Activated CD4-positive, alpha-beta memory T cell treated with anti-CD3 and anti-CD28 coated beads for 36 hours (primary cell): ENCODE measurements at regions not wholly inside any gene's neighbourhood (a gene's known extent, or its start where the extent isn't known, plus 50 kb on each side); places are given as distances from the start of the nearest gene placed in this dataset.
A peak's percentile ranks its signal among the peaks of the same experiment; 100 is the strongest.

Experiments
- CTCF ChIA-PET: fragments of 350-600 bp; sonication (Branson Sonifier 250); formaldehyde crosslinking; loops from one replicate; lab custom pipeline; 2021; ENCODE audit warnings: antibody characterized with exemption, inconsistent platforms; lab: Charles Lee
- POLR2A ChIA-PET: fragments of 350-600 bp; sonication (Branson Sonifier 250); formaldehyde crosslinking; loops from one replicate; lab custom pipeline; 2021; ENCODE audit warnings: antibody characterized with exemption; lab: Charles Lee
- DNase-seq: peaks from one replicate; pipeline ENCODE4 v3.0.0-alpha.2; 2020
- H3K27ac Mint-ChIP-seq: one replicate; pipeline ENCODE4 v1.8.0; 2021; ENCODE audit warnings: mixed read lengths
- H3K27me3 Mint-ChIP-seq: one replicate; pipeline ENCODE4 v1.8.0; 2021; ENCODE audit warnings: mixed read lengths
- H3K36me3 Mint-ChIP-seq: one replicate; pipeline ENCODE4 v1.8.0; 2021; ENCODE audit warnings: mixed read lengths
- H3K4me1 Mint-ChIP-seq: one replicate; pipeline ENCODE4 v1.8.0; 2021; ENCODE audit warnings: low read depth, mixed read lengths
- H3K4me3 Mint-ChIP-seq: one replicate; pipeline ENCODE4 v1.8.0; 2021; ENCODE audit warnings: mild to moderate bottlenecking, mixed read lengths
- H3K9me3 Mint-ChIP-seq: one replicate; pipeline ENCODE4 v1.8.0; 2021; ENCODE audit warnings: mixed read lengths
- intact Hi-C: fragments of 100-400 bp; cut with micrococcal nuclease; formaldehyde crosslinking; loops from one replicate; pipeline ENCODE4 v1.15.1; 2023

GRCh38 chr17:73694491-73694890, 50.2 kb upstream of the SDK2 start:
- H3K4me1 Mint-ChIP-seq = no peaks in the 10 kb centered on the region
- ChIA-PET CTCF (no interaction called here), POLR2A (no interaction called here)
- H3K36me3 Mint-ChIP-seq = no peaks in the 10 kb centered on the region
- H3K9me3 Mint-ChIP-seq = peaks cover 4% of the 10 kb centered on the region
- H3K27ac Mint-ChIP-seq = no peak overlapping the region
- H3K4me3 Mint-ChIP-seq = no peak overlapping the region
- intact Hi-C loops = no loop called here
- DNase-seq = no peak
- no peaks in the 10 kb centered on the region for H3K27me3 Mint-ChIP-seq

- ChIA-PET CTCF (no interaction called here), POLR2A (no interaction called here)
- intact Hi-C loops = no loop called here
- Mint-ChIP-seq H3K27ac (no peak overlapping the region), H3K36me3 (no peaks in the 10 kb centered on the region), H3K4me1 (no peaks in the 10 kb centered on the region), H3K9me3 (peaks cover 4% of the 10 kb centered on the region), H3K4me3 (no peak overlapping the region), H3K27me3 (no peaks in the 10 kb centered on the region)
- no peak for DNase-seq
Observed at GRCh38 chr17:73695035-73695738, 50.9 kb upstream of the SDK2 start.

DNA sequence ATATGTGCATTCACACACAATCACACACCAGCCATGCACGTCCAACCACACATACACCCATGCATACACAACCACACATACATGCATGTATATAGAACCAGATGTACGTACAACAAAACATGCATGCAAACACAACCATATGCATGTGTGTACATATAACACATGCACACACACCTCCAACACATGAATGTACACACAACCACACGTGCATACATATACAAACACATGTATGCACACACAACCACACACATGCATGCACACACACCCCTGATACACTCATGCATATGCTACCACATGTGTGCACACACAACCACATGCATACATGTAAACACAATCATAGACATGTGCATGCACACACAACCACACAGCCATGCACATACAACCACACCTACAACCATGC, 52.0 kb upstream of the SDK2 start:
- intact Hi-C loops = no loop called here
- POLR2A ChIA-PET = no interaction called here
- Mint-ChIP-seq H3K9me3 (peaks cover 4% of the 10 kb centered on the region), H3K4me3 (no peak overlapping the region), H3K27me3 (no peaks in the 10 kb centered on the region), H3K4me1 (no peaks in the 10 kb centered on the region), H3K27ac (no peak overlapping the region), H3K36me3 (no peaks in the 10 kb centered on the region)
- DNase-seq = no peak
- CTCF ChIA-PET = no interaction called here

GRCh38 chr17:73697872-73698271, 53.6 kb upstream of the SDK2 start:
- intact Hi-C loops = no loop called here
- Mint-ChIP-seq H3K27ac (no peak overlapping the region), H3K9me3 (peaks cover 4% of the 10 kb centered on the region), H3K36me3 (no peaks in the 10 kb centered on the region), H3K27me3 (no peaks in the 10 kb centered on the region), H3K4me1 (no peaks in the 10 kb centered on the region), H3K4me3 (no peak overlapping the region)
- no peak for DNase-seq
- ChIA-PET POLR2A (no interaction called here), CTCF (no interaction called here)

DNA sequence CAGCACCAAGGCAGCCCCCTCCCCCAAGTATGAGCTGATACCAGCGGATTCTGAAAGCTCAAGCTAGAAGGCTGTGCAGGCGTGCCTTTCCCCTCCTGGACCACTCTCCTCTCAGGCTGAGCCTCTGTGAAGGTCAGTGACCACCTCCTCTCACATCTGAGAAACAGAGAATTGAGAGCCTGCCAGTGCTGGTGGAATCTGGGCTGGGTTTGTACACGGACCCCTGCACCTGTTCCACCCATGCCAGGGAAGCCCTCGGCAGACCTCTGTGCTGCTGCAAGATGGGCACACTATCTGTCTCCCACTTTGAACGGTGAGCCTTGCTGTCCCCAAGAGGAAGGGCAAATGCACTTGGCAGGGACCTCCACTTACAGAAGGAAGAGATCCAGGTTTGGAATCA, 54.7 kb upstream of the SDK2 start:
- no peak overlapping the region for H3K27ac Mint-ChIP-seq
- CTCF ChIA-PET = interaction anchor here (0.5 kb wide), 1 partner anchor 269 kb away, joined by 3 read pairs; no protein-coding TSS in a partner anchor
- H3K36me3 Mint-ChIP-seq = no peaks in the 10 kb centered on the region
- DNase-seq = no peak
- intact Hi-C loops = no loop called here
- H3K4me1 Mint-ChIP-seq = no peaks in the 10 kb centered on the region
- H3K4me3 Mint-ChIP-seq = no peak overlapping the region
- POLR2A ChIA-PET = no interaction called here
- H3K9me3 Mint-ChIP-seq = peaks cover 4% of the 10 kb centered on the region
- H3K27me3 Mint-ChIP-seq = no peaks in the 10 kb centered on the region

GRCh38 chr17:73701701-73702100, 57.5 kb upstream of the SDK2 start:
- intact Hi-C loops = no loop called here
- Mint-ChIP-seq H3K27me3 (no peaks in the 10 kb centered on the region), H3K4me3 (no peak overlapping the region), H3K27ac (no peak overlapping the region), H3K36me3 (no peaks in the 10 kb centered on the region), H3K9me3 (no peaks in the 10 kb centered on the region), H3K4me1 (no peaks in the 10 kb centered on the region)
- CTCF ChIA-PET = no interaction called here
- no peak for DNase-seq
- POLR2A ChIA-PET = no interaction called here

- H3K27me3 Mint-ChIP-seq = no peaks in the 10 kb centered on the region
- POLR2A ChIA-PET = no interaction called here
- H3K36me3 Mint-ChIP-seq = no peaks in the 10 kb centered on the region
- H3K9me3 Mint-ChIP-seq = peaks cover 4% of the 10 kb centered on the region
- intact Hi-C loops = no loop called here
- CTCF ChIA-PET = no interaction called here
- no peak for DNase-seq
- H3K4me1 Mint-ChIP-seq = no peaks in the 10 kb centered on the region
- H3K27ac Mint-ChIP-seq = no peak overlapping the region
- H3K4me3 Mint-ChIP-seq = no peak overlapping the region
Observed at GRCh38 chr17:73703192-73703591, 58.9 kb upstream of the SDK2 start.

DNA sequence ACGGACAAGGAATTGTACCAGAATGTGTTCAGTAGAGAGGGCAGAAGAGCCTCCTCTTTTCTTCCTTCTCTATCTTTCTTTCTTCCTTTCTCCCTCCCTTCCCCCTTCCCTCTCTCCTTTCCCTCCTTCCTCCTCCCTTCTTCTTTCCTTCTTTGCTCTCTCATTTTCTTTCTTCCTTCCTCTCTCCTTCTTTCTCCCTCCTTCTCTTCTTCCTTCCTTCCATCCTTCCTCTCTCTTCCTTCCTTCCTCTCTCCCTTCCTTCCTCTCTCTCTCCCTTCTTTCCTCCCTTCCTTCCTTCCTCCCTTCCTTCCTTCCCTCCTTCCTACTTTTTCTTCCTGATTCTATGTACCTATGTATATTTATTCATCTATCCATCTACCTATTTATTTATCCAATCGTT, 59.7 kb upstream of the SDK2 start:
- ChIA-PET POLR2A (no interaction called here), CTCF (no interaction called here)
- Mint-ChIP-seq H3K4me1 (no peaks in the 10 kb centered on the region), H3K27ac (no peak overlapping the region), H3K4me3 (no peak overlapping the region), H3K27me3 (no peaks in the 10 kb centered on the region), H3K36me3 (no peaks in the 10 kb centered on the region), H3K9me3 (peaks cover 4% of the 10 kb centered on the region)
- no peak for DNase-seq
- intact Hi-C loops = no loop called here

GRCh38 chr17:73705594-73705993, 61.3 kb upstream of the SDK2 start:
- H3K9me3 Mint-ChIP-seq = peaks cover 4% of the 10 kb centered on the region
- peaks cover 6% of the 10 kb centered on the region for H3K4me1 Mint-ChIP-seq
- CTCF ChIA-PET = no interaction called here
- H3K36me3 Mint-ChIP-seq = no peaks in the 10 kb centered on the region
- no peak for DNase-seq
- POLR2A ChIA-PET = no interaction called here
- H3K4me3 Mint-ChIP-seq = no peak overlapping the region
- H3K27me3 Mint-ChIP-seq = no peaks in the 10 kb centered on the region
- no peak overlapping the region for H3K27ac Mint-ChIP-seq
- intact Hi-C loops = no loop called here

GRCh38 chr17:73706428-73706827, 62.2 kb upstream of the SDK2 start:
- intact Hi-C loops = no loop called here
- POLR2A ChIA-PET = no interaction called here
- H3K9me3 Mint-ChIP-seq = peaks cover 4% of the 10 kb centered on the region
- no peak overlapping the region for H3K4me3 Mint-ChIP-seq
- DNase-seq = no peak
- no peaks in the 10 kb centered on the region for H3K36me3 Mint-ChIP-seq
- CTCF ChIA-PET = no interaction called here
- no peak overlapping the region for H3K27ac Mint-ChIP-seq
- H3K27me3 Mint-ChIP-seq = no peaks in the 10 kb centered on the region
- peaks cover 10% of the 10 kb centered on the region for H3K4me1 Mint-ChIP-seq

DNA sequence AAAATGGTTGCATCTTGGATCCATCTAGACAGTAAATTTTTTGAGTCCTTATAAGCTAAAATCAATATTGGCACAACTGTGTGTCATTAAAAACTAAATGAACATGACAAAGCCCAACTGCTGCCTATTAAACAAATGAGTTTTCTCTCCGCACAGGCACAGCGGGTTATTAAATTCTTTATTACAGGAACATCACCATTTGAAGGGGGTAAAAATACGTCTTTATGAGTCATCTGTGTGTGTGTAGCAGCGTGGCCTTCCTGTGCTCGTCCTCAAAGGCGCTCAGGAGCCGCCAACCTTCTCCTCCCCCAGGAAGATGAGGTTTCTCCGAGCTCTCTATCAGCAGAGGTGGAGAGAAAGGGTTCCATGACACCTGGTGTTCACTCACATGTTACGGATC, 62.6 kb upstream of the SDK2 start:
- Mint-ChIP-seq H3K4me1 (peaks cover 10% of the 10 kb centered on the region), H3K27ac (no peak overlapping the region), H3K4me3 (no peak overlapping the region), H3K36me3 (no peaks in the 10 kb centered on the region), H3K27me3 (no peaks in the 10 kb centered on the region), H3K9me3 (peaks cover 4% of the 10 kb centered on the region)
- CTCF ChIA-PET = interaction anchor here (1.1 kb wide), 1 partner anchor 277 kb away, joined by 5 read pairs; no protein-coding TSS in a partner anchor
- intact Hi-C loops = no loop called here
- DNase-seq = no peak
- POLR2A ChIA-PET = no interaction called here

DNA sequence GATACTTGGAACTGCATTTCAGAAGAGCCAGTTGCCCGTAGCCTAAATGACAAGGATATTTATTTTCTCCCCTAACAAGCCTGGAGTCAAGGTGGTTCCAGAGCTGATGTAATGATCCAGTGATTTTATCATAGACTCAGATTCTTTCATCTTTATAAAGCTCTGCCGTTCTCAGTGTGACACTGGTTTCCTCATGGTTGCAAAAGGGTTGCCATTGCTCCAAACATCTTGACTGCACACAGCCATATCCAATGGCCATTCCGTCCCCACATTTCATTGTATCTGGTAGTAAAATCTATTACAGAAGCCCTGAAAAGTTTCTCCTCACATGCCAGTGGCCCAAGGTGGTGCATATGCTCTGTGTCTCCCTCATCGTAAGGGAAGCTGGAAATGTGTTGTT, 63.1 kb upstream of the SDK2 start:
- intact Hi-C loops = no loop called here
- H3K9me3 Mint-ChIP-seq = peaks cover 4% of the 10 kb centered on the region
- H3K36me3 Mint-ChIP-seq = no peaks in the 10 kb centered on the region
- H3K27me3 Mint-ChIP-seq = no peaks in the 10 kb centered on the region
- ChIA-PET CTCF (interaction anchor here (0.7 to 1.1 kb wide), 2 partner anchors 276 to 278 kb away, joined by 3 to 5 read pairs; no protein-coding TSS in a partner anchor), POLR2A (no interaction called here)
- peaks cover 10% of the 10 kb centered on the region for H3K4me1 Mint-ChIP-seq
- DNase-seq = no peak
- H3K27ac Mint-ChIP-seq = no peak overlapping the region
- H3K4me3 Mint-ChIP-seq = no peak overlapping the region

GRCh38 chr17:73710095-73710592, 65.9 kb upstream of the SDK2 start:
- peak; percentile 71 for DNase-seq
- no peak overlapping the region for H3K27ac Mint-ChIP-seq
- H3K27me3 Mint-ChIP-seq = no peaks in the 10 kb centered on the region
- intact Hi-C loops = loop anchor here (1.0 to 2.0 kb wide), 3 partner anchors 53 to 281 kb away; no protein-coding TSS in a partner anchor
- H3K9me3 Mint-ChIP-seq = peaks cover 4% of the 10 kb centered on the region
- ChIA-PET POLR2A (no interaction called here), CTCF (interaction anchor here (0.6 to 3.5 kb wide), 10 partner anchors 11 to 341 kb away, joined by 3 to 63 read pairs (median 3); no protein-coding TSS in a partner anchor)
- no peaks in the 10 kb centered on the region for H3K36me3 Mint-ChIP-seq
- peaks cover 10% of the 10 kb centered on the region for H3K4me1 Mint-ChIP-seq
- H3K4me3 Mint-ChIP-seq = no peak overlapping the region
